ENCODE measurements at regions not wholly inside any gene's neighbourhood (a gene's known extent, or its start where the extent isn't known, plus 50 kb on each side); places are given as distances from the start of the nearest gene placed in this dataset.

DNA sequence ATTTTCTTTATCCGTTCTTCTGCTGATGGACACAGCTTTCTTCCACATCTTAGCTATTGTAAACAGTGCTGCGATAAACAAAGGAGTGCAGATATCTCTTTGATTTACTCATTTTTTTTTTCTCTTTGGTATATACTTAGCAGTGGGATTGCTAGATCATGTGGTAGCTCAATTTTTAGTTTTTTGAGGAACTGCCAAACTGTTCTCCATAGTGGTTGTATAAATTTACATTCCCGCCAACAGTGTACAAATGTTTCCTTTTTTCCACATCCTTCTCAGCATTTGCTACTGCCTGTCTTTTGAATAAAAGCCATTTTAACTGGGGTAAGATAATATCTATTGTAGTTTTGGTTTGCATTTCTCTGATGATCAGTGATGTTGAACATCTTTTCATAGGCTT is 196.8 kb upstream of the ZNF717 start:
- TF ChIP-seq, protein P1, sequence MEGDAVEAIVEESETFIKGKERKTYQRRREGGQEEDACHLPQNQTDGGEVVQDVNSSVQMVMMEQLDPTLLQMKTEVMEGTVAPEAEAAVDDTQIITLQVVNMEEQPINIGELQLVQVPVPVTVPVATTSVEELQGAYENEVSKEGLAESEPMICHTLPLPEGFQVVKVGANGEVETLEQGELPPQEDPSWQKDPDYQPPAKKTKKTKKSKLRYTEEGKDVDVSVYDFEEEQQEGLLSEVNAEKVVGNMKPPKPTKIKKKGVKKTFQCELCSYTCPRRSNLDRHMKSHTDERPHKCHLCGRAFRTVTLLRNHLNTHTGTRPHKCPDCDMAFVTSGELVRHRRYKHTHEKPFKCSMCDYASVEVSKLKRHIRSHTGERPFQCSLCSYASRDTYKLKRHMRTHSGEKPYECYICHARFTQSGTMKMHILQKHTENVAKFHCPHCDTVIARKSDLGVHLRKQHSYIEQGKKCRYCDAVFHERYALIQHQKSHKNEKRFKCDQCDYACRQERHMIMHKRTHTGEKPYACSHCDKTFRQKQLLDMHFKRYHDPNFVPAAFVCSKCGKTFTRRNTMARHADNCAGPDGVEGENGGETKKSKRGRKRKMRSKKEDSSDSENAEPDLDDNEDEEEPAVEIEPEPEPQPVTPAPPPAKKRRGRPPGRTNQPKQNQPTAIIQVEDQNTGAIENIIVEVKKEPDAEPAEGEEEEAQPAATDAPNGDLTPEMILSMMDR (IDR thresholded peaks at IDR 0.05): no peak
- no peak for TF ChIP-seq POLR2AphosphoS5 (IDR thresholded peaks at IDR 0.05)

Data from esophagus muscularis mucosa (tissue), 3 donors.